Peyer's patch (tissue), 4 donors: ENCODE measurements at regions not wholly inside any gene's neighbourhood (a gene's known extent, or its start where the extent isn't known, plus 50 kb on each side); places are given as distances from the start of the nearest gene placed in this dataset.

Experiments
- CTCF ChIP-seq, 6 experiments: fragments of 450-650 bp in 4 of 6; fragments of 200-600 bp in 2 of 6; sonication (generic) in 1 of 6; IDR thresholded peaks; one replicate each; pipeline ENCODE4 v1.5.1; 2017 to 2019; ENCODE audit warnings: antibody characterized with exemption in 6 of 6, mild to moderate bottlenecking in 3 of 6, moderate library complexity in 1 of 6
- POLR2A ChIP-seq, 2 donors: fragments of 450-650 bp; IDR thresholded peaks; one replicate each; pipeline ENCODE4 v1.5.1; 2017; ENCODE audit warnings: antibody characterized with exemption in 2 of 2, mild to moderate bottlenecking in 2 of 2, moderate library complexity in 2 of 2

GRCh38 chr20:16191496-16191895 lies 381.8 kb downstream of the KIF16B start:
- TF ChIP-seq CTCF (IDR thresholded peaks at IDR 0.05) (no peak), POLR2A (IDR thresholded peaks at IDR 0.05) (no peak)
